GM21367 (cell line): ENCODE measurements at regions not wholly inside any gene's neighbourhood (a gene's known extent, or its start where the extent isn't known, plus 50 kb on each side); places are given as distances from the start of the nearest gene placed in this dataset.
A peak's percentile ranks its signal among the peaks of the same experiment; 100 is the strongest.

Source experiments
- ATAC-seq: cut with Tn5 transposase; IDR thresholded peaks from one replicate; pipeline ENCODE4 v1.9.1; 2021; ENCODE audit not compliant: unreplicated experiment

DNA sequence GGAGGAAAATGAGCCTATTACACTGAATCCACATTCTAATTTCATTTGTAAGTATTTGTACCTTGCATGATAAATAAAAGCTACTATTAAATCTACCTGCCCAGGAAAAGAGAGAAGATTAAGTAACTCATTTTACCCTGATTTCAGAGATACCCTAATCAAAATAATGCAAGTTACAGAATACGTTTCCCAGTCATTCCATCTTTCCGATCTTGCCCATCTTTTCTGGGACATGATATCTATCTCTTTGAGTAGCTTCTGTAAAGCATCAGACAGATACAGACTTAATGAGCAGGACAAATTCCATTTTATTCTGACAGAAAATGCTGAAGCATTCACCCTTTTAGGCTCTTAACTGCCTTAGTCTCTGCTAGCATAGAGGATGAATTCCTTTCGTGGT, 56.6 kb downstream of the SPRY2 start:
- no peak for ATAC-seq

DNA sequence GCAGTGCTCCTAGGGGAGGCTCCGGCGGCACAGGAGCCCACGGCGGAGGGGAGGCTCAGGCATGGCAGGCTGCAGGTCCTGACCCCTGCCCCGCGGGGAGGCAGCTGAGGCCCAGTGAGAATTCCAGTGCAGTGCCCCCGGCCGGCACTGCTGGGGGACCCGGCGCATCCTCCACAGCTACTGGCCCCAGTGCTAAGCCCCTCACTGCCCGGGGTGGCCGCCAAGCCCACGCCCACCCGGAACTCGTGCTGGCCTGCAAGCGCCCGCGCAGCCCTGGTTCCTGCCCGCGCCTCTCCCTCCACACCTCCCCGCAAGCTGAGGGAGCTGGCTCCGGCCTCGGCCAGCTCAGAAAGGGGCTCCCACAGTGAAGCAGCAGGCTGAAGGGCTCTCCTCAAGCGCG, 62.2 kb downstream of the SPRY2 start:
- no peak for ATAC-seq

GRCh38 chr13:80276371-80277289, 64.3 kb downstream of the SPRY2 start:
- no peak for ATAC-seq

GRCh38 chr13:80274643-80275042, 66.3 kb downstream of the SPRY2 start:
- ATAC-seq: no peak

GRCh38 chr13:80273718-80274117, 67.2 kb downstream of the SPRY2 start:
- ATAC-seq: no peak

DNA sequence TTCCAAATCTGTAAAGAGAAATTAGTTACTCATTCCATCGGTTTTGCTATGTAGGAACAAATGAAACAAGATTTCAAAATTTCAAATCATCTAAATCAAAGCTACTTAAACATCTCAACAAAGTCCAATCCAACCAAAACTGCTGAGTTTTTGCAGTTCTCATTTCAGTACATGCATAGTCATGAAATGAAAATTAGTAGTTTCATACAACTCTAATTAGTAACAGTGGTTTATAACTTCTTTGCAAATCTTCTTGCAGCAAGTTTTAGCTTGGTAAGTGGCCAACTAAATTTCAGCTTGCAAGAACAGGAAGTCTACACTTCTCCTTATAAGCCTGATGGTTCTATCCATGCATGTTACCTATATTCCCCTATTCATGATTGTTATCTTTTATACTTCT, 75.6 kb downstream of the SPRY2 start:
- ATAC-seq: no peak

DNA sequence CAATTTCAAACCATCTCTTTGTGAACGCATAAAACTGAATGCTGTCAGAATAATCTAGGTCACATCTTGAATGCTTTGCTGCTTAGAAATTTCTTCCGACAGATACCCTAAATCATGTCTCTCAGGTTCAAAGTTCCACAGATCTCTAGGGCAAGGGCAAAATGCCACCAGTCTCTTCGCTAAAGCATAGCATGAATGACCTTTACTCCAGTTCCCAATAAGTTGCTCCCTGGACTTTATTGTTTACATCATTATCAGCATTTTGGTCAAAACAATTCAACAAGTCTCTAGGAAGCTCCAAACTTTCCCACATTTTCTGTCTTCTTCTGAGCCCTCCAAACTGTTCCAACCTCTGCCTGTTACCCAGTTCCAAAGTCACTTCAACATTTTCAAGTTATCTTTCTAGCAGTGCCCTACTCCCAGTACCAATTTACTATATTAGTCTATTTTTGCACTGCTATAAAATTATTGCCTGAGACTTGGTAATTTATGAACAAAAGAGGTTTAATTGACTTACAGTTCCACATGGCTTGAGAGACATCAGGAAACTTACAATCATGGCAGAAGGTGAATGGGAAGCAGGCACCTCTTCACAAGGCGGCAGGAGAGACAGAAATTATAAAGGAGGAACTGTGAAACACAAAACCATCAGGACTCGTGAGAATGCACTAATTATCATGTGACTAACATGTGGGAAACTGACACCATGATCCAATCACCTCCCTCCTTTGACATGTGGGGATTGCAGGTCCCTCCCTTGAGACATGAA, 77.0 kb downstream of the SPRY2 start:
- no peak for ATAC-seq

DNA sequence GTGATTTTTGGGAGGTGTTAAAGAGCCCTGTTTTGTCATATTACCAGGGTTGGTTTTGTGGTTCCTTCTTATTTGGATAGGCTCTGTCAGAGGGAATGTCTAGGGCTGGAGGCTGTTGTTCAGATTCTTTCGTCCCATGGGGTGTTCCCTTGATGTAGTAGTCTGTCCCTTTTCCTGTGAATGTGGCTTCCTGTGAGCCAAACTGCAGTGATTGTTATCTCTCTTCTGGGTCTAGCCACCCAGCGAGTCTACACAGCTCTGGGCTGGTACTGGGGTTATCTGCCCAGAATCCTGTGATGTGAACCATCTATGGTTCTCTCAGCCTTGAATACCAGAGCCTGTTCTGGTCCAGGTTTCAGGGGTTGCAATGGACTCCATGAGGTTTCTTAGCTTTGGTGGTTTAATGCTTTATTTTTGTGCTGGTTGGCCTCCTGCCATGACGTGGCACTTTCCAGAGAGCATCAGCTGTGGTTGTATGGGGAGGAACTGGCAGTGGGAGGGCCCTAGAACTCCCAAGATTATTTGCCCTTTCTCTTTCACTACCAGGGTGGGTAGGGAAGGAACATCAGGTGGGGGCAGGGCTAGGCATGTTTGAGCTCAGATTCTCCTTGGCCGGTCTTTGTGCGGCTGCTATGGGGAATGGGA, 78.8 kb downstream of the SPRY2 start:
- ATAC-seq: no peak

- ATAC-seq: peak; percentile 48
Observed at GRCh38 chr13:80259159-80259558, 81.8 kb downstream of the SPRY2 start.

DNA sequence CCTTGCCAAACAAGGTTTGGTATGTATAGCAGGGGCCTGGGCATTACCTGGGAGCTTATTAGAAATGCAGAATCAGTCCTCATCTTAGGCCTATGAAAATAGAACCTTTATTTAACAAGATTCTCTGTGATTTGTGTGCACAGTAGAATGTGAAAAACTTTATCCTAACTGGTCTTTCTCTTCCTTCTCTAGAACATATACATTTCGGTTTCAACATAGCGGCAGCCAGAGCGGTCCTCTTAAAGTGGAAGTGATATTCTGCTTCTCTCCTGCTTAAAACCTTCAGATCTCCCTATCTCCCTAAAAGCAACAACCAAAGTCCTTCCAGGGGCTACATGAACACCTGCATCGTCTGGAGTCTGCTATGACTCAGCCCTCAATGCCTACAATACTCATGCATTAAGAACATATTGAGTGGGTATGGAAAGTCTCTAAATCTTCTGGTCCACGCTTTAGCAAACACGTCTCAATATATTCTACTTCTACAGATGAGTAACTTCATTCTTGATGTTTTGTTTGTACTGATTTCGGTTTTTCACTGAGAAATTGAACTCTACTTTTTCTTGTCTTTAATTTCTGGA, 84.5 kb downstream of the SPRY2 start:
- ATAC-seq: peak; percentile 68

- ATAC-seq: no peak
Observed at GRCh38 chr13:80255946-80256345, 85.0 kb downstream of the SPRY2 start.

GRCh38 chr13:80251403-80251802, 89.5 kb downstream of the SPRY2 start:
- ATAC-seq: no peak

GRCh38 chr13:80250213-80250810, 90.6 kb downstream of the SPRY2 start:
- no peak for ATAC-seq

DNA sequence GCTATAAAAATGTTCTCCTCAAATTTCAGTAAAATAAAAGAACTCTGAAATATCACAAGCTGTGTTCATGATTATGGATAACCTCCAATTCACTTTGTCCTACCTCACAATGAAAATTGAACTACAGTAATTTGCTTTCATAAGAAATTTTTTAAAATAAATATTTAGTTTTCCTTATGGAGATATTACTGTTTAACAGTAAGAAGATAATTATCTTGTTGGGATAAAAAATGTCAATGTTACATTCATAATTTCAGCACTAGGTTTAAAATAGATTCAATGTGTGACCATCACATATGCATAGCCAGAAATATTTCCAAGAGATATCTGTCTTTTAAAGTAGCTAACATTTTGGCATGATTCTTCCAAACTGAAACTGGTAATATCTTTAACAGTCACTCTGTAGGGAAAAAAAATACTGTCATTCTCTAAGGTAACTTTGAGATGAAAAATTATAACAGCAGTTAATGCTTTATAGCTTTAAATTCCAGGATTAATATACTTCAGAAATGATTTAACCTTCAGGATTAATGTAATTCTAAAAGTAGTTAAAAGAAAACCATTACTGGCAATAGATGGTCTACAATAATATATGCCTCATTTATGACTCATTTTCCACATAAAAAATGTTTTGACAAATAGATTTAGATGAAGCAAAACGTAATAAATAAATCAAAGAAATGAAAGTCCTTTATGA, 91.3 kb downstream of the SPRY2 start:
- no peak for ATAC-seq

DNA sequence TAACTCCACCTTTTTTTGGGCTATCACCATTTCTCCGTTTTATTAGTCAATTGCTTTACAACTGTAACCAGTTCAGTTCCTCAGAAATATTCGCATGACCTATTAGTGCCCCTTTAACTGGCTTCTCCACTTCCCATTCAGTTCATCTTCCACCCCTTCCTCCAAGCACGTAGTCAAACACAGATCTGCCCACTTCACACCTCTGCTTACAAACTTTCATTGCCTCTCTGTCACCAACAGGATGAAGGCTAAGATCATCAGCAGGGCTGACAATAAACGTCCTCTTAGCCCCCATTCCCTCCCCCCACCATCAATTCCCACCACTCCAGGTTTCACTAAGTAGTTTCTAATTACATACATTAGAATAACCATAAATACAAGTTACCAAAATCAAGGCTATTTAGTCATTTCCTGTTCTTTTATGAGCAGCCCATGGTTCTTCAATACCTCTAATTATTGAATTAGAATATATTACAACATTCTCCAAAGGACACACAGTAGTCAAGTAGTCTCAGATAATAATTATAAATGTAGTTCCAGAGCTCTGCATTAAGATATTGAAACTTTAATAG, 95.7 kb downstream of the SPRY2 start:
- no peak for ATAC-seq

GRCh38 chr13:80244574-80244973, 96.4 kb downstream of the SPRY2 start:
- no peak for ATAC-seq

DNA sequence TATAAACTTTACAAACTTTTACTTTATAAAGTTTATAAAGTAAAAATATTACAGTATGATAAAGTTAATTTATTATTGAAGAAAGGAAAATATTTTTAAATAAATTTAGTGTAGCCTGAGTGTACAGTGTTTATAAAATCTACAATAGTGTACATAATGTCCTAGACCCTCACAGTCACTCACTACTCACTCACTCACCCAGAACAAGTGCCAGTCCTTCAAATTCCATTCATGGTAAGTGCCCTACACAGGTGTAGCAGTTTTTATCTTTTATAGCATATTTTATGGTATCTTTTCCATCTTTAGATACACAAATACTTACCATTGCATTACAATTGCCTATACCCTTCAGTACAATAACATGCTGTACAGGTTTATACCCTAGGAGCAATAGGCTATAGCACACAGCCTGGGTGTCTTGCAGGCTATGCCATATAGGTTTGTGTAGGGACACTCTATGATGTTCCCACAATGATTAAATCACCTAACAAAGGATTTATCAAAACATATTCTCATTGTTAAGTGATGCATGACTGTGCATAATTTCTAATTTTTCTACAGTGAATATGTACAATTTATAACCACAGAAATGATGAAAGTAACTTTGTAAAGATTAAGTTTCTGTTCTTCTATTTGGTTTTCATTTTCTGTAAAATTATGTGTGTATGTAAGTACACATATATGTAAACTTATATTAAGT, 98.0 kb downstream of the SPRY2 start:
- no peak for ATAC-seq

DNA sequence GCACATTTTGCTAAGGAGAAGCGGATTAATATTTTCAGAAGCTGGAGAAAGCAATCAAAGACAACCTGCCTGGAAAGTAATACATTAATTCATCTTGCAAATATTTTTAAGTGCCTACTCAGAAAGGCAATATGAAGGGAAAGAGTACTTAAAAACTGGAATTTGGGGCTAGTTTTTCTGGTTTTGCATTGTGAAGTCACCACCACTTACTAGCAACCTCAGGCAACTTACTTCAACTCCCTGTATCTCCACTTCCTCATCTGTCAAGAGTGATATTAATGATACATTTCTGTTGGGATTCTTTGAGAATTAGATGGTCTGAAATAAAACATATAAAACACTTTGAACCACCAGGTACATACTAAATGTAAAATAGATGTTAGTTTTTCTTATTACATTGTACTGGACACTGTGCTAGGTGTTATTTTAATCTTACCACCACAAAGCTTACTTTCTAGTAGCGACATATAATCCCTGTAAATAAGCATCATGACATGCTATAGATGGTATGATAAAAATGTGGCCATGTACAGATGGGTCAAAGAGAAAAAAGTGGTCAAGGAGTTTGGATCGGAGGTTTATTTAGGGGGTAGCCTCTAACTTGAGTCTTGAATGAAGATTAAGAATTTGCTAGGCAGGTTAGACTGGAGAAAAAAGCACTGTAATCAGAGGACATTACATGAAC, 101.2 kb downstream of the SPRY2 start:
- ATAC-seq: no peak

- no peak for ATAC-seq
Observed at GRCh38 chr13:80239116-80239515, 101.8 kb downstream of the SPRY2 start.
